IMR-90 (cell line): ENCODE measurements at regions not wholly inside any gene's neighbourhood (a gene's known extent, or its start where the extent isn't known, plus 50 kb on each side); places are given as distances from the start of the nearest gene placed in this dataset.

Source experiments
- ATAC-seq: fragments of 200-7000 bp; cut with Tn5 transposase; 2 replicates; pipeline ENCODE4 v1.9.1; 2020; ENCODE audit warnings: low read depth, mild to moderate bottlenecking, moderate library complexity
- BruUV-seq: library from RNA; stranded (reverse); fragments of 400-500 nt; replicated peaks from 2 replicates; lab custom pipeline; 2021; lab: Mats Ljungman, UMichigan
- CTCF ChIA-PET: fragments of 300-600 bp; formaldehyde crosslinking; extraction: SDS; loops from one replicate; lab custom pipeline; 2021; ENCODE audit warnings: antibody characterized with exemption; lab: Yijun Ruan, JAX
- POLR2A ChIA-PET: fragments of 300-600 bp; sonication (Branson Sonifier 250); formaldehyde crosslinking; loops from one replicate; lab custom pipeline; 2022; ENCODE audit warnings: antibody characterized with exemption; ENCODE audit not compliant: unreplicated experiment; lab: Charles Lee
- DNase-seq: peaks from one replicate; pipeline ENCODE4 v3.0.0; 2013
- H2AFZ ChIP-seq: replicated peaks from 2 replicates; pipeline ENCODE3; 2013; ENCODE audit warnings: low read length, mild to moderate bottlenecking; ENCODE audit not compliant: poor library complexity
- H2AK5ac ChIP-seq: 2 replicates; pipeline ENCODE4 v1.6.1; 2013; ENCODE audit warnings: low read depth, low read length, inconsistent platforms
- H2AK9ac ChIP-seq: replicated peaks from 2 replicates; pipeline ENCODE3; 2013; ENCODE audit warnings: mild to moderate bottlenecking, low read depth, low read length, moderate library complexity; ENCODE audit not compliant: poor library complexity
- H2BK120ac ChIP-seq: 2 replicates; pipeline ENCODE4 v1.6.1; 2013; ENCODE audit warnings: low read depth, low read length, inconsistent platforms
- H2BK15ac ChIP-seq: 3 replicates; pipeline ENCODE4 v1.6.1; 2013; ENCODE audit warnings: low read depth, low read length, inconsistent platforms
- H2BK20ac ChIP-seq: 2 replicates; pipeline ENCODE4 v1.6.1; 2013; ENCODE audit warnings: low read depth, mild to moderate bottlenecking, inconsistent platforms, low read length, moderate library complexity
- H2BK5ac ChIP-seq: 2 replicates; pipeline ENCODE4 v1.6.1; 2013; ENCODE audit warnings: mild to moderate bottlenecking, low read depth, low read length, inconsistent platforms; ENCODE audit not compliant: poor library complexity, severe bottlenecking
- H3K14ac ChIP-seq: replicated peaks from 2 replicates; pipeline ENCODE4 v1.6.1; 2013; ENCODE audit warnings: low read depth, low read length, inconsistent platforms
- H3K18ac ChIP-seq: 2 replicates; pipeline ENCODE4 v1.6.1; 2013; ENCODE audit warnings: low read depth, low read length, control low read depth
- H3K23ac ChIP-seq: 2 replicates; pipeline ENCODE4 v1.6.1; 2013; ENCODE audit warnings: low read depth, low read length, inconsistent platforms
- H3K27ac ChIP-seq: 2 replicates; pipeline ENCODE4 v1.5.1; 2013; ENCODE audit warnings: mild to moderate bottlenecking, control low read depth, low read length; ENCODE audit not compliant: insufficient read depth
- H3K27me3 ChIP-seq: 2 replicates; pipeline ENCODE4 v1.6.1; 2013; ENCODE audit warnings: low read length; ENCODE audit not compliant: control insufficient read depth, insufficient read depth
- H3K36me3 ChIP-seq: 2 replicates; pipeline ENCODE4 v1.6.1; 2013; ENCODE audit warnings: low read length, mixed read lengths; ENCODE audit not compliant: control insufficient read depth, insufficient read depth
- H3K4ac ChIP-seq: 2 replicates; pipeline ENCODE4 v1.6.1; 2013; ENCODE audit warnings: low read depth, low read length, inconsistent platforms
- H3K4me1 ChIP-seq: 2 replicates; pipeline ENCODE4 v1.6.1; 2013; ENCODE audit warnings: low read length, mixed read lengths; ENCODE audit not compliant: control insufficient read depth, insufficient read depth
- H3K4me2 ChIP-seq: 2 replicates; pipeline ENCODE4 v1.6.1; 2013; ENCODE audit warnings: low read depth, mild to moderate bottlenecking, control low read depth, low read length, moderate library complexity
- H3K4me3 ChIP-seq: 2 replicates; pipeline ENCODE4 v1.5.1; 2013; ENCODE audit warnings: low read depth, mild to moderate bottlenecking, control low read depth, low read length, moderate library complexity; ENCODE audit not compliant: insufficient read depth
- H3K56ac ChIP-seq: 2 replicates; pipeline ENCODE4 v1.6.1; 2013; ENCODE audit warnings: low read length, inconsistent platforms; ENCODE audit not compliant: insufficient read depth; ENCODE audit errors: extremely low read depth
- H3K79me1 ChIP-seq, 2 experiments: 2 replicates each; pipeline ENCODE4 v1.6.1; 2013; ENCODE audit warnings: low read length in 2 of 2, inconsistent platforms in 1 of 2, low read depth in 1 of 2
- H3K9ac ChIP-seq: 2 replicates; pipeline ENCODE4 v1.6.1; 2013; ENCODE audit warnings: low read depth, low read length, control low read depth
- H3K9me1 ChIP-seq: 2 replicates; pipeline ENCODE4 v1.6.1; 2013; ENCODE audit warnings: low read length, inconsistent platforms; ENCODE audit not compliant: insufficient read depth
- H3K9me3 ChIP-seq: 2 replicates; pipeline ENCODE4 v1.6.1; 2013; ENCODE audit warnings: low read length; ENCODE audit not compliant: control insufficient read depth, insufficient read depth
- H4K20me1 ChIP-seq: 2 replicates; pipeline ENCODE4 v1.6.1; 2013; ENCODE audit warnings: low read length, inconsistent platforms; ENCODE audit not compliant: insufficient read depth
- H4K5ac ChIP-seq: 2 replicates; pipeline ENCODE4 v1.6.1; 2013; ENCODE audit warnings: mild to moderate bottlenecking, low read depth, low read length, control low read depth
- H4K8ac ChIP-seq, 2 experiments: 2 replicates each; pipeline ENCODE4 v1.6.1; 2013; ENCODE audit warnings: low read depth in 2 of 2, low read length in 2 of 2, control low read depth in 1 of 2, inconsistent platforms in 1 of 2
- H4K91ac ChIP-seq: 2 replicates; pipeline ENCODE4 v1.6.1; 2013; ENCODE audit warnings: low read depth, low read length, inconsistent platforms; ENCODE audit not compliant: insufficient read depth
- CHD1 ChIP-seq: IDR thresholded peaks from 2 replicates; pipeline ENCODE4 v1.6.1; 2012; ENCODE audit warnings: low read depth, low read length, improper control_type of control experiment
- MAZ ChIP-seq: IDR thresholded peaks from 2 replicates; pipeline ENCODE4 v1.6.1; 2012; ENCODE audit warnings: low read depth, mild to moderate bottlenecking, low read length, improper control_type of control experiment, moderate library complexity, borderline replicate concordance
- SMC3 ChIP-seq: fragments of 150-350 bp; IDR thresholded peaks from 2 replicates; pipeline ENCODE4 v1.6.1; 2016; ENCODE audit warnings: low read depth, mild to moderate bottlenecking, antibody characterized with exemption, low read length, moderate library complexity
- WGBS, 2 experiments: methylation state at CpG; one replicate each; pipeline versions ENCODE4 v1.1.5 to v1.1.7; 2013; ENCODE audit warnings: missing lambda C conversion rate in 2 of 2; ENCODE audit not compliant: insufficient read length in 1 of 2; ENCODE audit errors: extremely low coverage in 2 of 2; 5-methylcytosine and 5-hydroxymethylcytosine counted together
- dilution Hi-C: fragments of 300-500 bp; cut with HindIII; formaldehyde crosslinking; loops from one replicate; pipeline ENCODE4 v1.14.3; 2018; ENCODE audit warnings: low sequenced_read_pairs; ENCODE audit not compliant: unreplicated experiment
- in situ Hi-C: fragments of 300-500 bp; cut with MboI; formaldehyde crosslinking; loops from 3 replicates; pipeline ENCODE4 v1.14.3; 2019; ENCODE audit warnings: low sequenced_read_pairs, inconsistent platforms, mixed read lengths
- intact Hi-C: fragments of 100-400 bp; cut with micrococcal nuclease; formaldehyde crosslinking; loops from 2 replicates; pipeline ENCODE4 v1.10.0; 2022

- Histone ChIP-seq H3K27me3 (peaks cover 2% of the 10 kb centered on the region; the same call in 1 of the 2 replicates), H3K9ac (no peak overlapping the region), H4K8ac (no peak overlapping the region), H3K4me1 (no peaks in the 10 kb centered on the region), H3K9me3 (no peaks in the 10 kb centered on the region), H3K9me1 (no peaks in the 10 kb centered on the region), H3K4me2 (no peak overlapping the region), H3K56ac (no peak overlapping the region), H4K91ac (no peak overlapping the region), H3K4ac (no peak overlapping the region), H2AK5ac (no peak overlapping the region), H4K20me1 (no peaks in the 10 kb centered on the region), H3K18ac (no peak overlapping the region), H2BK120ac (no peak overlapping the region), H2AFZ (no peak overlapping the region), H3K14ac (no peak overlapping the region), H3K79me1 (no peaks in the 10 kb centered on the region), H2BK20ac (no peak overlapping the region), H2BK5ac (no peak overlapping the region), H3K4me3 (no peak overlapping the region), H4K5ac (no peak overlapping the region), H3K23ac (no peak overlapping the region), H3K36me3 (no peaks in the 10 kb centered on the region), H2BK15ac (no peak overlapping the region), H3K27ac (no peak overlapping the region), H2AK9ac (no peak overlapping the region)
- dilution Hi-C loops (no loop called here), in situ Hi-C loops (no loop called here), intact Hi-C loops (no loop called here)
- no CpG with 5 or more reads among the region's 3 CpGs for WGBS, 2 experiments
- TF ChIP-seq CHD1 = no peak
- TF ChIP-seq SMC3 = no peak
- TF ChIP-seq MAZ = no peak
- POLR2A ChIA-PET = no interaction called here
- CTCF ChIA-PET = no interaction called here
- DNase-seq = no peak
- ATAC-seq = no peak
- BruUV-seq = no TSS peak
Observed at GRCh38 chr2:199128476-199129229, 329.1 kb downstream of the SATB2 start.
